OCI-LY7 (cell line): ENCODE measurements at regions not wholly inside any gene's neighbourhood (a gene's known extent, or its start where the extent isn't known, plus 50 kb on each side); places are given as distances from the start of the nearest gene placed in this dataset.

Experiments
- CTCF ChIP-seq: fragments of 200-600 bp; sonication (generic); conservative IDR thresholded peaks from 2 replicates; pipeline ENCODE4 v1.5.1; 2014; ENCODE audit warnings: mild to moderate bottlenecking, antibody characterized with exemption, low read length, moderate library complexity, mixed read lengths
- EZH2phosphoT487 ChIP-seq: fragments of 200-600 bp; sonication (generic); IDR thresholded peaks from 2 replicates; pipeline ENCODE4 v1.6.1; 2018; ENCODE audit warnings: low read depth, borderline replicate concordance, mild to moderate bottlenecking, mixed run types, antibody characterized with exemption, low read length, moderate library complexity, mixed read lengths

- TF ChIP-seq CTCF, result no peak
- no peak for TF ChIP-seq EZH2phosphoT487
These were observed 424.9 kb downstream of the FGF9 start for GRCh38 chr13:22095794-22096193.
